ENCODE measurements at regions not wholly inside any gene's neighbourhood (a gene's known extent, or its start where the extent isn't known, plus 50 kb on each side); places are given as distances from the start of the nearest gene placed in this dataset.

DNA sequence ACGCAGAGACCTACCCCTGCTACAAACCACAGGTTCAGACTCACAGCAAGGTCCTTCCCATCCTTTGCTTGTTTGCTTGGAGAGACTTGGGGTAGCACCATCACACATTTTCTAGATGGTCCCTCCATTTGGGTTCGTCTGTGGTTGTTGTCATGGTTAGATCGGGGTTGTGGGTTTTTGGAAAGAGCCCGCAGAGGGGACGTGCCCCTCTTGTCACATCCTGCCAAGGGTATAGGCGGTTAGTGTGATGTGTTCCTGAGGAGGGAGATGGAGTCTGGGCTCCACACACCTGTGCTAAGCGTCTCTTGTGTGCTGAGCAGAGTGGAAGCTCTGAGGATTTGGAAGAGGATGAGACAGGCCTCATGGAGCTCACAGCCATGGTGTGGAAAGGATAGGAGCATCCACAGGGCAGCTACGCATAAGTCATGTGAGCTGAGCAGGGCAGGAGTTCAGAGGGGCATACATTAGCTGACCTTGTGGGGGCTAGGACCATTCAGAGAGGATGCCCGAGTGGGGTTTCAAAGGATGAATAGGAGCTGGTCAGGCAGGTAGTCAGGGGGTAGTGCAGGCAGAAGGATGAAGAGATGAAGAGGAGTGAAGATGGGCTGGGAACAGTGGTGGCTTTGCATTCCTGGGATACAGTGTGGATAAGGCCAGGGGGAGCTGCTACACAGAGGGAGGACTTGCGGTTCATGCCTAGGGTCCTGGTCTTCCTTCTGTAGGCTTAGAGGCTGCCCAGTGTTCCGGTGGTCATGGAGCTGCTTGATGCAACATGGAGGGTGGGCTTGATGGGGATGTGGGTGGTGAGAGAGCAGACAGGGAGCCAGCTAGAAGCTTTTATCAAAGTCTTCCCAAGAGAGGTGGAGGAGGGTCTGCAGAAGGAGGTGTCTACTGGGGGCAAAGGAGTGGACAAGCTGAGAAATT is 62.9 kb downstream of the ACKR3 start:
- H3K27ac ChIP-seq (ENCODE audit: low read length), result peak overlapping the region; percentile 37
- TF ChIP-seq SMC3 (conservative IDR thresholded peaks at IDR 0.05; ENCODE audit: poor library complexity) (no peak), POLR2AphosphoS5 (IDR thresholded peaks at IDR 0.05) (no peak), CTCF (IDR thresholded peaks at IDR 0.05; ENCODE audit: poor library complexity, severe bottlenecking) (no peak), EP300 (conservative IDR thresholded peaks at IDR 0.05; ENCODE audit: poor library complexity, severe bottlenecking) (no peak), RAD21 (conservative IDR thresholded peaks at IDR 0.05) (no peak), TAF1 (IDR thresholded peaks at IDR 0.05; ENCODE audit: low read depth) (no peak), MXI1 (conservative IDR thresholded peaks at IDR 0.05; ENCODE audit: poor library complexity, severe bottlenecking) (no peak), EZH2 (IDR thresholded peaks at IDR 0.05; ENCODE audit: borderline replicate concordance, insufficient read depth, low read length, poor library complexity, severe bottlenecking) (no peak)
- TF ChIP-seq, protein P1, sequence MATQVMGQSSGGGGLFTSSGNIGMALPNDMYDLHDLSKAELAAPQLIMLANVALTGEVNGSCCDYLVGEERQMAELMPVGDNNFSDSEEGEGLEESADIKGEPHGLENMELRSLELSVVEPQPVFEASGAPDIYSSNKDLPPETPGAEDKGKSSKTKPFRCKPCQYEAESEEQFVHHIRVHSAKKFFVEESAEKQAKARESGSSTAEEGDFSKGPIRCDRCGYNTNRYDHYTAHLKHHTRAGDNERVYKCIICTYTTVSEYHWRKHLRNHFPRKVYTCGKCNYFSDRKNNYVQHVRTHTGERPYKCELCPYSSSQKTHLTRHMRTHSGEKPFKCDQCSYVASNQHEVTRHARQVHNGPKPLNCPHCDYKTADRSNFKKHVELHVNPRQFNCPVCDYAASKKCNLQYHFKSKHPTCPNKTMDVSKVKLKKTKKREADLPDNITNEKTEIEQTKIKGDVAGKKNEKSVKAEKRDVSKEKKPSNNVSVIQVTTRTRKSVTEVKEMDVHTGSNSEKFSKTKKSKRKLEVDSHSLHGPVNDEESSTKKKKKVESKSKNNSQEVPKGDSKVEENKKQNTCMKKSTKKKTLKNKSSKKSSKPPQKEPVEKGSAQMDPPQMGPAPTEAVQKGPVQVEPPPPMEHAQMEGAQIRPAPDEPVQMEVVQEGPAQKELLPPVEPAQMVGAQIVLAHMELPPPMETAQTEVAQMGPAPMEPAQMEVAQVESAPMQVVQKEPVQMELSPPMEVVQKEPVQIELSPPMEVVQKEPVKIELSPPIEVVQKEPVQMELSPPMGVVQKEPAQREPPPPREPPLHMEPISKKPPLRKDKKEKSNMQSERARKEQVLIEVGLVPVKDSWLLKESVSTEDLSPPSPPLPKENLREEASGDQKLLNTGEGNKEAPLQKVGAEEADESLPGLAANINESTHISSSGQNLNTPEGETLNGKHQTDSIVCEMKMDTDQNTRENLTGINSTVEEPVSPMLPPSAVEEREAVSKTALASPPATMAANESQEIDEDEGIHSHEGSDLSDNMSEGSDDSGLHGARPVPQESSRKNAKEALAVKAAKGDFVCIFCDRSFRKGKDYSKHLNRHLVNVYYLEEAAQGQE (IDR thresholded peaks at IDR 0.05; ENCODE audit: borderline replicate concordance), result no peak

DNA sequence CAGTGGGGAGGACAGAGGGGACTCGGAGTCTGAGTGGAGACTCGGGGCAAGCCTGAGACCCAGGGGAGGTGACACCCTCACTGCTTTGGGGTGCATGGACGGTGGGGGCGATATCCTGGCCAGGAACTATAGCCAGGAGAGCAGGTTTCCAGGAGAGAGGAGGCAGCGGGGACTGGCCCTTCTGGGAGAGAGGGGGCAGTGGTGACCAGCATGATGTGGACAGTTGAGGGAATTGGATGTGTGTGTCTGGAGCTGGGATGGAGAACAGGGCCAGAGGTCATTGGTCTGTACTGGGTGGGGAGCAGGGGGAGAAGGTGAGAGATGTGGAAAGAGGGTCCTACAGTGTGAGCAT is 63.6 kb downstream of the ACKR3 start:
- H3K9ac ChIP-seq (ENCODE audit: low read length), result no peak overlapping the region
- no peak for TF ChIP-seq CTCF (IDR thresholded peaks at IDR 0.05; ENCODE audit: poor library complexity, severe bottlenecking)
- no peak for TF ChIP-seq EP300 (conservative IDR thresholded peaks at IDR 0.05; ENCODE audit: poor library complexity, severe bottlenecking)
- TF ChIP-seq, protein P1 (IDR thresholded peaks at IDR 0.05; ENCODE audit: borderline replicate concordance), result no peak
- no peak for TF ChIP-seq MXI1 (conservative IDR thresholded peaks at IDR 0.05; ENCODE audit: poor library complexity, severe bottlenecking)
- TF ChIP-seq TAF1 (IDR thresholded peaks at IDR 0.05; ENCODE audit: low read depth), result no peak
- no peak for TF ChIP-seq EZH2 (IDR thresholded peaks at IDR 0.05; ENCODE audit: borderline replicate concordance, insufficient read depth, low read length, poor library complexity, severe bottlenecking)
- TF ChIP-seq RAD21 (conservative IDR thresholded peaks at IDR 0.05), result no peak
- TF ChIP-seq SMC3 (conservative IDR thresholded peaks at IDR 0.05; ENCODE audit: poor library complexity), result no peak
- TF ChIP-seq POLR2AphosphoS5 (IDR thresholded peaks at IDR 0.05), result no peak
- H3K27ac ChIP-seq (ENCODE audit: low read length), result peak overlapping the region; percentile 37
- no peaks in the 10 kb centered on the region for H3K9me2 ChIP-seq (ENCODE audit: insufficient read depth, low read length)
- H3K4me2 ChIP-seq (ENCODE audit: low read length), result no peak overlapping the region
- H3K27me3 ChIP-seq (ENCODE audit: insufficient read depth, low read depth, low read length), result no peaks in the 10 kb centered on the region
- H2AFZ ChIP-seq (ENCODE audit: low read depth, low read length), result no peak overlapping the region
- H3K79me2 ChIP-seq (replicated peaks; ENCODE audit: insufficient read depth, low read length), result no peaks in the 10 kb centered on the region
- no peaks in the 10 kb centered on the region for H3K9me3 ChIP-seq (ENCODE audit: low read length)
- H4K20me1 ChIP-seq (ENCODE audit: insufficient read depth), result no peaks in the 10 kb centered on the region
- no peaks in the 10 kb centered on the region for H3K36me3 ChIP-seq (ENCODE audit: insufficient read depth, low read length)
- H3K4me3 ChIP-seq (ENCODE audit: low read length), result no peak overlapping the region
- no peaks in the 10 kb centered on the region for H3F3A ChIP-seq (ENCODE audit: insufficient read depth, low read length, poor library complexity, severe bottlenecking)

More for the DNA sequence above, 62.9 kb downstream of the ACKR3 start:
- H3K9me2 ChIP-seq (ENCODE audit: insufficient read depth, low read length), result no peaks in the 10 kb centered on the region
- no peak overlapping the region for H3K4me2 ChIP-seq (ENCODE audit: low read length)
- H3K79me2 ChIP-seq (replicated peaks; ENCODE audit: insufficient read depth, low read length), result no peaks in the 10 kb centered on the region
- no peaks in the 10 kb centered on the region for H3K9me3 ChIP-seq (ENCODE audit: low read length)
- H2AFZ ChIP-seq (ENCODE audit: low read depth, low read length), result no peak overlapping the region
- no peaks in the 10 kb centered on the region for H3K36me3 ChIP-seq (ENCODE audit: insufficient read depth, low read length)
- no peaks in the 10 kb centered on the region for H3K27me3 ChIP-seq (ENCODE audit: insufficient read depth, low read depth, low read length)
- no peak overlapping the region for H3K9ac ChIP-seq (ENCODE audit: low read length)
- H4K20me1 ChIP-seq (ENCODE audit: insufficient read depth), result no peaks in the 10 kb centered on the region
- no peak overlapping the region for H3K4me3 ChIP-seq (ENCODE audit: low read length)
- no peaks in the 10 kb centered on the region for H3F3A ChIP-seq (ENCODE audit: insufficient read depth, low read length, poor library complexity, severe bottlenecking)

All from neural cell (in vitro differentiated cells).